PFSK-1 (cell line): ENCODE measurements at regions not wholly inside any gene's neighbourhood (a gene's known extent, or its start where the extent isn't known, plus 50 kb on each side); places are given as distances from the start of the nearest gene placed in this dataset.

Experiments used
- POLR2AphosphoS5 ChIP-seq: IDR thresholded peaks from 2 replicates; pipeline ENCODE4 v1.6.1; 2012; ENCODE audit warnings: low read depth, mild to moderate bottlenecking, control low read depth, low read length, moderate library complexity
- SIN3A ChIP-seq: IDR thresholded peaks from 2 replicates; pipeline ENCODE4 v1.6.1; 2012; ENCODE audit warnings: mild to moderate bottlenecking, low read length, moderate library complexity, borderline replicate concordance; ENCODE audit not compliant: insufficient read depth
- TAF1 ChIP-seq: IDR thresholded peaks from 2 replicates; pipeline ENCODE4 v1.6.1; 2012; ENCODE audit warnings: low read length, control low read depth, borderline replicate concordance; ENCODE audit not compliant: insufficient read depth

DNA sequence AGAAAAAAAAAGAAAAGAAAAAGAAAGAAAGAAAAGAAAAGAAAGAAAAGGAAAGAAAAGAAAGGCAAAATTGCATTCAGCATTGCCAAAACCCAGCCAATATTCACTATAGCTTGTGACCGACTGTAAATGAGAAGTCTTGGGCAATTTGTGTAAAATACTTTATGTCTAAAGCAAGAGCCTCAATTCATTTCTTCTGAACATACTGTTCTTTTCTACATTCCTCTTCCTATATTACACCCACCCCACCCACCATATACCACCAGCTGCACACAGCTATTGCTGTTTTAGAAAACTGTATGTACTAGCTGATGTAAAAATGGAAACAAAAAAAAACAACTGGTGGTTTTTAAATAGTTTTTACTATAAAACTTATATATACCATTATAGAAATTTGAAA lies 156.9 kb upstream of the TTC29 start:
- no peak for TF ChIP-seq SIN3A
- TF ChIP-seq TAF1: no peak
- no peak for TF ChIP-seq POLR2AphosphoS5
